HG02884 (cell line): ENCODE measurements at regions not wholly inside any gene's neighbourhood (a gene's known extent, or its start where the extent isn't known, plus 50 kb on each side); places are given as distances from the start of the nearest gene placed in this dataset.
"Not testable (repeated sequence)": the region's sequence is repeated elsewhere in the genome, so short reads cannot be mapped to it uniquely, and the experiment has no call there.

Experiments used
- ATAC-seq: cut with Tn5 transposase; IDR thresholded peaks from one replicate; pipeline ENCODE4 v1.9.1; 2021; ENCODE audit warnings: mild to moderate bottlenecking, moderate library complexity; ENCODE audit not compliant: unreplicated experiment

GRCh38 chr7:51973939-51974338, 657.3 kb upstream of the COBL start:
- no peak for ATAC-seq

- ATAC-seq = no peak
These were observed 656.5 kb upstream of the COBL start for GRCh38 chr7:51973071-51973470.

GRCh38 chr7:51970961-51971665, 654.5 kb upstream of the COBL start:
- no peak for ATAC-seq

GRCh38 chr7:51968461-51968860, 651.9 kb upstream of the COBL start:
- no peak for ATAC-seq

GRCh38 chr7:51965454-51965853, 648.8 kb upstream of the COBL start:
- no peak for ATAC-seq

GRCh38 chr7:51961804-51962203, 645.2 kb upstream of the COBL start:
- no peak for ATAC-seq

GRCh38 chr7:51950813-51951212, 634.2 kb upstream of the COBL start:
- no peak for ATAC-seq

- no peak for ATAC-seq
These were observed 633.4 kb upstream of the COBL start for GRCh38 chr7:51949726-51950644.

GRCh38 chr7:51930834-51931233, 614.2 kb upstream of the COBL start:
- ATAC-seq = no peak

- ATAC-seq = no peak
These were observed 613.2 kb upstream of the COBL start for GRCh38 chr7:51929818-51930217.

- ATAC-seq = no peak
These were observed 611.1 kb upstream of the COBL start for GRCh38 chr7:51927738-51928137.

- ATAC-seq = no peak
These were observed 602.0 kb upstream of the COBL start for GRCh38 chr7:51918581-51918980.

GRCh38 chr7:51901489-51901840, 584.9 kb upstream of the COBL start:
- no peak for ATAC-seq

- not testable (repeated sequence) for ATAC-seq
These were observed 584.3 kb upstream of the COBL start for GRCh38 chr7:51900755-51901488.

- no peak for ATAC-seq
These were observed 583.0 kb upstream of the COBL start for GRCh38 chr7:51899611-51900010.

- ATAC-seq = no peak
These were observed 565.8 kb upstream of the COBL start for GRCh38 chr7:51882412-51882811.

GRCh38 chr7:51881309-51881708, 564.7 kb upstream of the COBL start:
- ATAC-seq = no peak

GRCh38 chr7:51878865-51879264, 562.3 kb upstream of the COBL start:
- no peak for ATAC-seq

GRCh38 chr7:51869452-51869851, 552.8 kb upstream of the COBL start:
- no peak for ATAC-seq

- no peak for ATAC-seq
These were observed 550.5 kb upstream of the COBL start for GRCh38 chr7:51867117-51867516.

GRCh38 chr7:51860305-51860704, 543.7 kb upstream of the COBL start:
- no peak for ATAC-seq

- ATAC-seq = no peak
These were observed 533.5 kb upstream of the COBL start for GRCh38 chr7:51850126-51850525.
